ENCODE measurements at regions not wholly inside any gene's neighbourhood (a gene's known extent, or its start where the extent isn't known, plus 50 kb on each side); places are given as distances from the start of the nearest gene placed in this dataset.

DNA sequence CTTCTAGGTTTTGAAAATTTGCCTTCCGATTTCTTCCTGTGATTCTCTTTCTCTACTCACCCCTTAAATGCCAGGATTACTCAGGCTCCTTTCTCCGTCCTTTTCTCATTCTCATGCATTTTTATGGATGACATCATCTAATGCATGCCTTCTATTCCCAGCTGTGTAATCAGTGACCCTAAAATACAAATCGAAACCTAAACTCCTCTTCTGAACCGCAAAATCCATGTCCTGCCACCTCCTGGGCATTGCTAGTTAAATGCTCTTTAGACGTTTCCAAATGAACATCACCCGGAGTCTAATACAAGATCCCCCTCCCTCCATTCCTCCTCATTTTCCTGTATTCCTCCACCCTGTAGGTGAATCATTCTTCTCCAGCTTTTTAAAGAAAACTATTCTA lies 1703.1 kb upstream of the FLRT2 start:
- H3K4me1 ChIP-seq (ENCODE audit: control insufficient read depth in 1 of 2, insufficient read depth in 2 of 2, low read length in 2 of 2), result no peaks in the 10 kb centered on the region
- no peaks in the 10 kb centered on the region for H3K27me3 ChIP-seq (ENCODE audit: insufficient read depth, low read length)
- H3K27ac ChIP-seq (ENCODE audit: low read depth, low read length), result no peak overlapping the region
- no peak overlapping the region for H4K8ac ChIP-seq (ENCODE audit: low read depth, low read length)
- no peaks in the 10 kb centered on the region for H3K79me2 ChIP-seq (ENCODE audit: control insufficient read depth, insufficient read depth, low read length, poor library complexity)
- H2AK5ac ChIP-seq (ENCODE audit: low read length), result no peak overlapping the region
- no peak overlapping the region for H2BK12ac ChIP-seq (ENCODE audit: low read length)
- no peak overlapping the region for H3K23ac ChIP-seq (ENCODE audit: low read length)
- H2BK5ac ChIP-seq (ENCODE audit: low read depth, low read length, poor library complexity), result no peak overlapping the region
- H3K4ac ChIP-seq (ENCODE audit: low read depth, low read length), result no peak overlapping the region
- no peak overlapping the region for H3K9ac ChIP-seq (ENCODE audit: low read length)
- no CpG with 5 or more reads among the region's 6 CpGs for WGBS (ENCODE audit: extremely low coverage, insufficient coverage, insufficient read length)
- no peak overlapping the region for H4K12ac ChIP-seq (ENCODE audit: low read depth, low read length)
- no peaks in the 10 kb centered on the region for H3K36me3 ChIP-seq (ENCODE audit: control insufficient read depth in 1 of 2, insufficient read depth in 2 of 2, low read length in 2 of 2)
- no peaks in the 10 kb centered on the region for H3K79me1 ChIP-seq (ENCODE audit: low read length)
- H2BK120ac ChIP-seq (ENCODE audit: insufficient read depth, low read length, poor library complexity), result no peak overlapping the region
- H3K4me3 ChIP-seq (ENCODE audit: low read depth, low read length), result no peak overlapping the region
- no peak for DNase-seq
- no peak overlapping the region for H3K18ac ChIP-seq (ENCODE audit: low read length)
- H3K9me3 ChIP-seq (ENCODE audit: insufficient read depth, low read depth, low read length), result no peaks in the 10 kb centered on the region
- H3K14ac ChIP-seq (ENCODE audit: low read length), result no peak overlapping the region
- no peak overlapping the region for H2AFZ ChIP-seq (ENCODE audit: insufficient read depth, low read length, poor library complexity)
- no peak overlapping the region for H4K91ac ChIP-seq (ENCODE audit: low read depth, low read length)
- H3K4me2 ChIP-seq (ENCODE audit: low read length), result no peak overlapping the region

DNA sequence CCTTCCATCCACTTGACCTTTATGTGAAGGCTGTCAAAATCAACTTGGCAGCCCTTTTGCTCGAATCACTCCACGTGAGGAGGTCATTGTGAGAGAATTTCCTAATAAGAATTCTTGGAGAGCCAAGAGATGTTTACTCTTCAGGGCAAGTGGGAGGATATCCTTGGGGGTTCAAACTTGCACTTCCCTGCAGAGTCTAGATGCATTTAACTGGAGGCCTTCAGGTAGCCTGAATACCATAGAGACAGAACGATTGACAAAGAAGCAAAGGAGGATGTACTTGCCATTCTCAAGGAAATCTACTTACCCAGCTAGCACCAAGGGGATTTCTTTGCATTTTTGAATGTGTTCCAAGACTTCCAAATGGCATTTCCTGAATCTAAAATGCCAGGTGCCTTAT lies 1702.6 kb upstream of the FLRT2 start:
- no CpG with 5 or more reads among the region's 3 CpGs for WGBS (ENCODE audit: extremely low coverage, insufficient coverage, insufficient read length)

DNA sequence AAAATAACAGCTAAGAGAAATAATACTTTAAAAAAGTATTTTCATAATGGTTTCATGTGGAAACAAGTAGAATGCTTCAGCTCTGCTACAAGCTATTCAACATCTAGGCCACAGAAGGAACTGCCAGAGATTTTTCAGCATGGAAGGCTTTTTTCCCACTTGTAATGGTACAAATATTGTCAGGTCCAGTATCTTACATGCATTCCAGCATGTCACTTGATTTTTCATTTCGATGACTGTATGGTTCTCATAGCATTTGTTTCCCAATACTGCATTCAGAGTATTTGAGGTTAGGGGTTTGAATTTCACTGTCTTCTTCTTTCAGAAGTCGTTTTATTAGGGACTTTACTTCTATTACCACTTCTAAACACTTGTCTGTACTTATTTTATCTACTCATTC lies 1701.5 kb upstream of the FLRT2 start:
- Histone ChIP-seq H3K9me3 (ENCODE audit: insufficient read depth, low read depth, low read length) (no peaks in the 10 kb centered on the region), H3K9ac (ENCODE audit: low read length) (no peak overlapping the region), H4K12ac (ENCODE audit: low read depth, low read length) (no peak overlapping the region), H2BK12ac (ENCODE audit: low read length) (no peak overlapping the region), H3K18ac (ENCODE audit: low read length) (no peak overlapping the region), H4K91ac (ENCODE audit: low read depth, low read length) (no peak overlapping the region), H3K27me3 (ENCODE audit: insufficient read depth, low read length) (no peaks in the 10 kb centered on the region), H2AFZ (ENCODE audit: insufficient read depth, low read length, poor library complexity) (no peak overlapping the region), H3K4me2 (ENCODE audit: low read length) (no peak overlapping the region), H2AK5ac (ENCODE audit: low read length) (no peak overlapping the region), H3K4ac (ENCODE audit: low read depth, low read length) (no peak overlapping the region), H4K8ac (ENCODE audit: low read depth, low read length) (no peak overlapping the region), H2BK5ac (ENCODE audit: low read depth, low read length, poor library complexity) (no peak overlapping the region), H3K23ac (ENCODE audit: low read length) (no peak overlapping the region), H3K36me3 (ENCODE audit: control insufficient read depth in 1 of 2, insufficient read depth in 2 of 2, low read length in 2 of 2) (no peaks in the 10 kb centered on the region), H3K79me2 (ENCODE audit: control insufficient read depth, insufficient read depth, low read length, poor library complexity) (no peaks in the 10 kb centered on the region), H3K4me1 (ENCODE audit: control insufficient read depth in 1 of 2, insufficient read depth in 2 of 2, low read length in 2 of 2) (no peaks in the 10 kb centered on the region), H3K14ac (ENCODE audit: low read length) (no peak overlapping the region), H2BK120ac (ENCODE audit: insufficient read depth, low read length, poor library complexity) (no peak overlapping the region), H3K4me3 (ENCODE audit: low read depth, low read length) (no peak overlapping the region), H3K27ac (ENCODE audit: low read depth, low read length) (no peak overlapping the region), H3K79me1 (ENCODE audit: low read length) (no peaks in the 10 kb centered on the region)
- no peak for DNase-seq
- WGBS (ENCODE audit: extremely low coverage, insufficient coverage, insufficient read length), result no CpG with 5 or more reads among the region's 2 CpGs

More for the DNA sequence above, 1702.6 kb upstream of the FLRT2 start:
- H3K18ac ChIP-seq (ENCODE audit: low read length), result no peak overlapping the region
- H3K14ac ChIP-seq (ENCODE audit: low read length), result no peak overlapping the region
- H4K8ac ChIP-seq (ENCODE audit: low read depth, low read length), result no peak overlapping the region
- no peak overlapping the region for H2BK120ac ChIP-seq (ENCODE audit: insufficient read depth, low read length, poor library complexity)
- no peaks in the 10 kb centered on the region for H3K79me1 ChIP-seq (ENCODE audit: low read length)
- no peak overlapping the region for H3K23ac ChIP-seq (ENCODE audit: low read length)
- H3K4me1 ChIP-seq (ENCODE audit: control insufficient read depth in 1 of 2, insufficient read depth in 2 of 2, low read length in 2 of 2), result no peaks in the 10 kb centered on the region
- H2BK5ac ChIP-seq (ENCODE audit: low read depth, low read length, poor library complexity), result no peak overlapping the region
- no peak overlapping the region for H2AK5ac ChIP-seq (ENCODE audit: low read length)
- no peak overlapping the region for H3K9ac ChIP-seq (ENCODE audit: low read length)
- no peak overlapping the region for H2AFZ ChIP-seq (ENCODE audit: insufficient read depth, low read length, poor library complexity)
- H3K27me3 ChIP-seq (ENCODE audit: insufficient read depth, low read length), result no peaks in the 10 kb centered on the region
- H3K9me3 ChIP-seq (ENCODE audit: insufficient read depth, low read depth, low read length), result no peaks in the 10 kb centered on the region
- H2BK12ac ChIP-seq (ENCODE audit: low read length), result no peak overlapping the region
- H3K4me3 ChIP-seq (ENCODE audit: low read depth, low read length), result no peak overlapping the region
- no peak overlapping the region for H3K4me2 ChIP-seq (ENCODE audit: low read length)
- no peak overlapping the region for H4K91ac ChIP-seq (ENCODE audit: low read depth, low read length)
- no peaks in the 10 kb centered on the region for H3K36me3 ChIP-seq (ENCODE audit: control insufficient read depth in 1 of 2, insufficient read depth in 2 of 2, low read length in 2 of 2)
- no peaks in the 10 kb centered on the region for H3K79me2 ChIP-seq (ENCODE audit: control insufficient read depth, insufficient read depth, low read length, poor library complexity)
- H3K4ac ChIP-seq (ENCODE audit: low read depth, low read length), result no peak overlapping the region
- no peak for DNase-seq
- H4K12ac ChIP-seq (ENCODE audit: low read depth, low read length), result no peak overlapping the region
- H3K27ac ChIP-seq (ENCODE audit: low read depth, low read length), result no peak overlapping the region

DNA sequence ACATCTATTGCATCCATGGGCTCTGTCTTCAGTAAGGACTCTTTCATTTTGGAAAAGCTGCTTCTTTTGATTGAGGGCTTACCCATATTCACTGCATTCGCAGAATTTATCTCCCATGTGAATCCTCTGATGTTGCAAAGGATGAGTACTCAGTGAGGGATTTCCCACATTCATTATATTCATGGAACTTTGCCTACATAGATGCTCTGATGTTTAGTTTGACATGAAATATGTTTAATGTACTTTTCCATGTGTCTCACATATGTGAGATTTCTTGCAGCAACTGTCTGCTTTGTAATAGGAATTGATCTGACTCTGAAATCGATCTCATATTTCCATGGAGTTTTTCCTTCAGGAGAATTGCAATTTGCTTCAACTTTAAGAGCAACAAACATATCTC lies 1699.6 kb upstream of the FLRT2 start:
- Histone ChIP-seq H3K27ac (ENCODE audit: low read depth, low read length) (no peak overlapping the region), H3K9me3 (ENCODE audit: insufficient read depth, low read depth, low read length) (no peaks in the 10 kb centered on the region), H3K4me3 (ENCODE audit: low read depth, low read length) (no peak overlapping the region), H2AFZ (ENCODE audit: insufficient read depth, low read length, poor library complexity) (no peak overlapping the region), H2BK12ac (ENCODE audit: low read length) (no peak overlapping the region), H4K12ac (ENCODE audit: low read depth, low read length) (no peak overlapping the region), H3K9ac (ENCODE audit: low read length) (no peak overlapping the region), H2BK5ac (ENCODE audit: low read depth, low read length, poor library complexity) (no peak overlapping the region), H3K36me3 (ENCODE audit: control insufficient read depth in 1 of 2, insufficient read depth in 2 of 2, low read length in 2 of 2) (no peaks in the 10 kb centered on the region), H4K91ac (ENCODE audit: low read depth, low read length) (no peak overlapping the region), H3K18ac (ENCODE audit: low read length) (no peak overlapping the region), H2AK5ac (ENCODE audit: low read length) (no peak overlapping the region), H3K27me3 (ENCODE audit: insufficient read depth, low read length) (no peaks in the 10 kb centered on the region), H3K14ac (ENCODE audit: low read length) (no peak overlapping the region), H3K4ac (ENCODE audit: low read depth, low read length) (no peak overlapping the region), H3K79me1 (ENCODE audit: low read length) (no peaks in the 10 kb centered on the region), H4K8ac (ENCODE audit: low read depth, low read length) (no peak overlapping the region), H3K4me2 (ENCODE audit: low read length) (no peak overlapping the region), H3K23ac (ENCODE audit: low read length) (no peak overlapping the region), H3K4me1 (ENCODE audit: control insufficient read depth in 1 of 2, insufficient read depth in 2 of 2, low read length in 2 of 2) (no peaks in the 10 kb centered on the region), H3K79me2 (ENCODE audit: control insufficient read depth, insufficient read depth, low read length, poor library complexity) (no peaks in the 10 kb centered on the region), H2BK120ac (ENCODE audit: insufficient read depth, low read length, poor library complexity) (no peak overlapping the region)
- no CpG with 5 or more reads among the region's 2 CpGs for WGBS (ENCODE audit: extremely low coverage, insufficient coverage, insufficient read length)
- DNase-seq, result no peak
